Activated T-cell treated with anti-CD3 and anti-CD28 coated beads for 1 hour (primary cell): ENCODE measurements at regions not wholly inside any gene's neighbourhood (a gene's known extent, or its start where the extent isn't known, plus 50 kb on each side); places are given as distances from the start of the nearest gene placed in this dataset.

Experiments
- DNase-seq: peaks from one replicate; pipeline ENCODE4 v3.0.0-alpha.2; 2020; ENCODE audit warnings: low read depth

- no peak for DNase-seq
Observed at GRCh38 chr7:113825832-113826231, 93.0 kb downstream of the PPP1R3A start.

- DNase-seq, result no peak
Observed at GRCh38 chr7:113824117-113824823, 94.5 kb downstream of the PPP1R3A start.

- DNase-seq, result no peak
Observed at GRCh38 chr7:113819474-113819873, 99.3 kb downstream of the PPP1R3A start.

- DNase-seq, result no peak
Observed at GRCh38 chr7:113816639-113817038, 102.2 kb downstream of the PPP1R3A start.

- DNase-seq, result no peak
Observed at GRCh38 chr7:113813471-113813870, 105.3 kb downstream of the PPP1R3A start.

DNA sequence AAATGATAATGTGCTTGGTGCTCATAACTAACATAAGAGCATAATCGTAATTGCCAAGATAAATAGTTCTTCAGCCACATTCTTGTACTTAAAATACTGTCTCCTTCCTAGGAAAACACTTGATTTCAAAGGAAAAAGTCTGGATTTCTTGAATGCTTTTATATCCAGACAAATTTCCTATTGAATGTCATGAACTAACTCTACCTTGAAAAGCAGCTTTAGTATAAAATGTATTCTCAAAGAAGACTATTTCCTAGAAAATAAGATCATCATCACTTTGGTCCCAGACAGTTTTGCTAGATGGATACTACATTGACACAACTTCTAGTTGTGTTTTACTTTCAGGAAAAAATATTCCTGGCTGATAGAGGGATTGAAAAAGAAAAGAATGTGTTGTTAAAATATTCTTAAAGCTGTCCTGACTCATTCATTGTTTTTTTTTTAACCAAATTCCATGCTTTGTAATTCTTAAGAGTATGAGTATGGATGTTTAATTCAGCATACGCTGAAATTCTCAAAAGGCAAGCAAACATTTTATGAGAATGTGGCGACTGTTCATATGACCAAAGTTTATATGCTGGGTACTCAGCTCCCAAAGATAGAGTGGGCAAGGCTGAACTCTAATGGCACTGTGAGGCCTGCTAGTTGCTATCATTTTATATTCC, 106.1 kb downstream of the PPP1R3A start:
- DNase-seq, result no peak

- no peak for DNase-seq
Observed at GRCh38 chr7:113810080-113810744, 108.6 kb downstream of the PPP1R3A start.

GRCh38 chr7:113809581-113809980, 109.2 kb downstream of the PPP1R3A start:
- DNase-seq, result no peak

DNA sequence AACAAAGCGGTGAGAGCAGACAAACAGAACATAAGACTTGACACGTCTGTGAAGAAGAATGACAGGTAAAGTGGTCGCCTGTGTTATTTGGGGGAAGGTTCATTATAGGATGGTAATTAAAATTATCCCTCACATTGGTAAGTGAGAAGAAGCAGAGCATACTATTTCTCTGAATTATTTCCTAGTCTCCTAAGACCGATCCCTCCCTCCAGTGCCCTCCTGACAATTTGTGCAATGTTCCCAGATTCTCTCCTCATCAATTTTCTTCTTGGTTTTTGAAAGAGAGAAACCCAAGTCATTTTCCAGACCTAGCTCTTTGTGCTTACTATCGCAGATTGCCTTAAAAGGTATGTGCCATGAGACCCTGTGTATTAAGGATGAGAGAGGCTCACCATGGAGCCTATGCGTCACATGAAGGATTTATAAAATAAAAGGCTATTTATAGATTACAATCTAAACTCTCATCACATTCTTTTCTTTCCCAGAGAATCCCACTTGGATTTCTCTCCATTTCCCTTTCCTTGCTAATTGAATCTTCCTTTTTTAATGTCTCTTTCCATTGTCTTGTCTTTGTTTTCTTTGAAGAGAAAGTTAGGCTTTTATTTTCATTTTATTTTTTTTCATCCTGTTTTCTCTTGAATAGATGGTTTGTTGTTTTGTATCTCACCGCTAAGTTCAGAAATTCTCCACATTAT, 112.0 kb downstream of the PPP1R3A start:
- DNase-seq, result no peak

DNA sequence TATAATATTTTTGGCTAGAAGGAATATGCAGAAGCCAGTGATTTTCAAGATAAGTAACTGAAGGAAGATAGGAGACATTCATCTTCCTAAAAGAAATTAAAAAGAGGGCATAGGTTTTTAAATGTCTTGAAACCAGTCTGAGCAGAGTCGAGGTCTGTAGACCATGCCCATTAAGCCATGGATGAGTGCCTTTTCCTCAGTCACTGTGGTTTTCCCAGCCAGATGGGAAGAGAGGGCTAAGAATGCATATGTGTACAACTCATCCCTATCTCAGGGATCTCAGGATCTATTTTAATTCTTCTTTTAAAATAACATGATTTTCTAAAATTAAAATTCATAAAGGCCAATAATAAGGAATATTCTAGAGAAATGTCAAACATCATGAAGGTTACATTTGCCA, 112.8 kb downstream of the PPP1R3A start:
- DNase-seq, result no peak

- no peak for DNase-seq
Observed at GRCh38 chr7:113804475-113805095, 114.2 kb downstream of the PPP1R3A start.

GRCh38 chr7:113801751-113802150, 117.1 kb downstream of the PPP1R3A start:
- no peak for DNase-seq

GRCh38 chr7:113800826-113801225, 118.0 kb downstream of the PPP1R3A start:
- no peak for DNase-seq

- DNase-seq, result no peak
Observed at GRCh38 chr7:113799896-113800295, 118.9 kb downstream of the PPP1R3A start.

GRCh38 chr7:113797420-113798010, 121.3 kb downstream of the PPP1R3A start:
- DNase-seq, result no peak

- DNase-seq, result no peak
Observed at GRCh38 chr7:113796557-113796956, 122.3 kb downstream of the PPP1R3A start.

DNA sequence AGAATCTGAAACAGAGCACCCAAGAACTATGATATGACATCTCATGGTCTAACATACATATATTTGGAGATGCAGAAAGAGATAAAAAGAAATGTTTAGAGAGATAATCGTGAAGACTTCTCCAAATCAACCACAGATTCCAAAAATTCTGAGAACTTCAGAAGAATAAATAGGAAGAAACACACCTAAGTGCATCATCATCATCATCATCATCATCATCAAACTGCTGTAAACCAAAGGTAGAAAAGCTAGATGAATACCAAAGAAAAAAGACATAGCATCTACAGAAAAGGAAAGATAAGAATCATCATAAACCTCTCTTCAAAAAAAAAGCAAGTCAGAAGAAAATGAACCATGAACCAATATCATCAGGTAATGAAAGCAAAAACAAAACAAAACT, 124.2 kb downstream of the PPP1R3A start:
- DNase-seq, result no peak

DNA sequence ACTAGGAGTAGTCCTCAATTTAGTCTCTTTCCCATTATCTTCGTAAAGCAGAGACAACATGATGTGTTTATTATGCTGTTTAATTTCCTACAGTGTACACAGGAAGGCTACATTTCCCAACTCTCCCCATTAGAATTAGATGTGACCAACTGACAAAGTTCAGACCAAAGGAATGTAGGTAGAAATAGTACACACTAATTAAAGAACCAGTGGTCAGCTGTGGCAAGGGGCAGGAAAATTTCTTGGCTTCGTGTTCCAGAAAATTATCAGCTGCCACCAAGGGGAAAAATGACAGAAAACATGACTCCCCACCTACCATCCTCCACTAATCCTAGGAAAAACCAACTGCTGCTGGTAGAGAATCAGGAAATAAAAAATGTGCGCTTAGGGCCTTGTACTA, 125.6 kb downstream of the PPP1R3A start:
- DNase-seq, result no peak

GRCh38 chr7:113790025-113790424, 128.8 kb downstream of the PPP1R3A start:
- DNase-seq, result no peak

GRCh38 chr7:113787106-113787505, 131.7 kb downstream of the PPP1R3A start:
- no peak for DNase-seq

- DNase-seq, result no peak
Observed at GRCh38 chr7:113784956-113785355, 133.9 kb downstream of the PPP1R3A start.

DNA sequence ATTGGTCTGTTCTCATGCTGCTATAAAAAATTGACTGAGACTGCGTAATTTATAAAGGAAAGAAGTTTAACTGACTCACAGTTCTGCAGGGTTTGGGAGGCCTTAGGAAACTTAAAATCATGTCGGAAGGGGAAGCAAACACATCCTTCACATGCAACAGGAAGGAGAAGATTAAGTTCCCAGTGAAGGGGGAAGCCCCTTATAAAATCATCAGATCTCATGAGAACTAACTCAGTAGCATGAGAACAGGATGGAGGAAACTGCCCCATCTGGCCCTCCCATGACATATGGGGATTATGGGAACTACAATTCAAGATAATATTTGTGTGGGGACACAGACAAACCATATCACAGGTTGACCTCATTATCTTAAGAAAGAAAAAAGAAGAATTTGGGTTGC, 134.5 kb downstream of the PPP1R3A start:
- DNase-seq, result no peak
